HEK293 (cell line): ENCODE measurements at regions not wholly inside any gene's neighbourhood (a gene's known extent, or its start where the extent isn't known, plus 50 kb on each side); places are given as distances from the start of the nearest gene placed in this dataset.

Experiments used
- CTCF ChIA-PET: fragments of 350-600 bp; formaldehyde crosslinking; extraction: SDS; loops from one replicate; lab custom pipeline; 2021; ENCODE audit warnings: antibody characterized with exemption; lab: Yijun Ruan, JAX
- POLR2A ChIA-PET: fragments of 300-600 bp; formaldehyde crosslinking; extraction: SDS; loops from one replicate; lab custom pipeline; 2020; ENCODE audit warnings: antibody characterized with exemption, inconsistent platforms; lab: Yijun Ruan, JAX
- H3K27ac ChIP-seq: fragments of 200-500 bp; sonication (Bioruptor generic); 2 replicates; pipeline ENCODE4 v1.5.1; 2014; ENCODE audit warnings: low read depth, low read length, control low read depth, inconsistent platforms; ENCODE audit errors: extremely low read depth
- H3K36me3 ChIP-seq, 2 experiments: fragments of 200-500 bp in 1 of 2; sonication (Bioruptor generic) in 1 of 2; 1 replicate in 1 of 2; 2 replicates in 1 of 2; pipeline ENCODE4 v1.5.1; 2014 to 2017; ENCODE audit warnings: inconsistent platforms in 2 of 2, low read length in 2 of 2; ENCODE audit not compliant: control insufficient read depth in 2 of 2, insufficient read depth in 1 of 2
- H3K4me1 ChIP-seq: fragments of 200-500 bp; sonication (Bioruptor generic); 2 replicates; pipeline ENCODE4 v1.5.1; 2014; ENCODE audit warnings: mild to moderate bottlenecking, low read length, inconsistent platforms; ENCODE audit not compliant: control insufficient read depth, insufficient read depth
- H3K4me3 ChIP-seq: 2 replicates; pipeline ENCODE4 v1.5.1; 2011; ENCODE audit warnings: low read depth, mild to moderate bottlenecking, control low read depth, low read length, moderate library complexity
- H3K9me3 ChIP-seq: fragments of 200-500 bp; sonication (Bioruptor generic); 2 replicates; pipeline ENCODE4 v1.5.1; 2014; ENCODE audit warnings: low read depth, low read length, inconsistent platforms; ENCODE audit not compliant: control insufficient read depth, insufficient read depth
- BCL11A ChIP-seq: fragments of 450-650 bp; formaldehyde crosslinking; IDR thresholded peaks from 2 replicates; pipeline ENCODE4 v1.5.1; 2016; ENCODE audit warnings: low read depth, missing biosample characterization, missing genetic modification characterization
- REPIN1 ChIP-seq: fragments of 450-650 bp; formaldehyde crosslinking; IDR thresholded peaks from 2 replicates; pipeline ENCODE4 v1.5.1; 2017; ENCODE audit warnings: missing biosample characterization, missing genetic modification characterization, low read depth
- SCRT1 ChIP-seq: fragments of 450-650 bp; formaldehyde crosslinking; IDR thresholded peaks from 2 replicates; pipeline ENCODE4 v1.5.1; 2016; ENCODE audit warnings: missing biosample characterization, missing genetic modification characterization, borderline replicate concordance
- SCRT2 ChIP-seq: fragments of 450-650 bp; formaldehyde crosslinking; IDR thresholded peaks from 2 replicates; pipeline ENCODE4 v1.5.1; 2016; ENCODE audit warnings: missing biosample characterization, missing genetic modification characterization
- SP7 ChIP-seq: fragments of 450-650 bp; formaldehyde crosslinking; IDR thresholded peaks from 2 replicates; pipeline ENCODE4 v1.5.1; 2016; ENCODE audit warnings: missing biosample characterization, missing genetic modification characterization
- ZBTB1 ChIP-seq: fragments of 450-650 bp; formaldehyde crosslinking; IDR thresholded peaks from 2 replicates; pipeline ENCODE4 v1.5.1; 2016; ENCODE audit warnings: missing biosample characterization, missing genetic modification characterization
- ZBTB48 ChIP-seq: fragments of 450-650 bp; formaldehyde crosslinking; IDR thresholded peaks from 2 replicates; pipeline ENCODE4 v1.5.1; 2016; ENCODE audit warnings: missing biosample characterization, missing genetic modification characterization
- ZEB2 ChIP-seq: fragments of 450-650 bp; formaldehyde crosslinking; IDR thresholded peaks from 2 replicates; pipeline ENCODE4 v1.5.1; 2016; ENCODE audit warnings: missing biosample characterization, missing genetic modification characterization
- ZNF10 ChIP-seq: fragments of 450-650 bp; formaldehyde crosslinking; IDR thresholded peaks from 2 replicates; pipeline ENCODE4 v1.5.1; 2017; ENCODE audit warnings: missing biosample characterization, missing genetic modification characterization
- ZNF473 ChIP-seq: fragments of 450-650 bp; formaldehyde crosslinking; IDR thresholded peaks from 2 replicates; pipeline ENCODE4 v1.5.1; 2017; ENCODE audit warnings: missing biosample characterization, missing genetic modification characterization
- ZNF514 ChIP-seq: fragments of 450-650 bp; formaldehyde crosslinking; IDR thresholded peaks from 2 replicates; pipeline ENCODE4 v1.5.1; 2016; ENCODE audit warnings: missing biosample characterization, missing genetic modification characterization
- ZNF529 ChIP-seq: fragments of 450-650 bp; formaldehyde crosslinking; IDR thresholded peaks from 2 replicates; pipeline ENCODE4 v1.5.1; 2017; ENCODE audit warnings: missing genetic modification characterization, missing biosample characterization; ENCODE audit not compliant: insufficient replicate concordance
- ZNF621 ChIP-seq: fragments of 450-650 bp; formaldehyde crosslinking; IDR thresholded peaks from 2 replicates; pipeline ENCODE4 v1.5.1; 2017; ENCODE audit warnings: missing biosample characterization, missing genetic modification characterization
- ZNF623 ChIP-seq: fragments of 450-650 bp; formaldehyde crosslinking; IDR thresholded peaks from 2 replicates; pipeline ENCODE4 v1.5.1; 2016; ENCODE audit warnings: missing biosample characterization, missing genetic modification characterization
- ZNF658 ChIP-seq: fragments of 450-650 bp; formaldehyde crosslinking; IDR thresholded peaks from 2 replicates; pipeline ENCODE4; 2016; ENCODE audit warnings: missing biosample characterization, missing genetic modification characterization
- ZNF677 ChIP-seq: fragments of 450-650 bp; IDR thresholded peaks from 2 replicates; pipeline ENCODE4 v1.5.0; 2018; ENCODE audit warnings: missing biosample characterization, mild to moderate bottlenecking, missing genetic modification characterization, moderate library complexity
- ZNF792 ChIP-seq: fragments of 450-650 bp; formaldehyde crosslinking; IDR thresholded peaks from 2 replicates; pipeline ENCODE4 v1.5.1; 2016; ENCODE audit warnings: missing biosample characterization, missing genetic modification characterization
- TF ChIP-seq, protein P1 (sequence below): fragments of 450-650 bp; IDR thresholded peaks from 2 replicates; pipeline ENCODE4 v1.5.1; 2018; ENCODE audit warnings: missing biosample characterization, mild to moderate bottlenecking, missing genetic modification characterization
- TF ChIP-seq, protein P2 (sequence below): fragments of 450-650 bp; formaldehyde crosslinking; IDR thresholded peaks from 2 replicates; pipeline ENCODE4 v1.5.1; 2017; ENCODE audit warnings: missing biosample characterization, missing genetic modification characterization
- TF ChIP-seq, protein P3 (sequence below): fragments of 450-650 bp; formaldehyde crosslinking; IDR thresholded peaks from 2 replicates; pipeline ENCODE4 v1.5.1; 2017; ENCODE audit warnings: missing biosample characterization, missing genetic modification characterization

DNA sequence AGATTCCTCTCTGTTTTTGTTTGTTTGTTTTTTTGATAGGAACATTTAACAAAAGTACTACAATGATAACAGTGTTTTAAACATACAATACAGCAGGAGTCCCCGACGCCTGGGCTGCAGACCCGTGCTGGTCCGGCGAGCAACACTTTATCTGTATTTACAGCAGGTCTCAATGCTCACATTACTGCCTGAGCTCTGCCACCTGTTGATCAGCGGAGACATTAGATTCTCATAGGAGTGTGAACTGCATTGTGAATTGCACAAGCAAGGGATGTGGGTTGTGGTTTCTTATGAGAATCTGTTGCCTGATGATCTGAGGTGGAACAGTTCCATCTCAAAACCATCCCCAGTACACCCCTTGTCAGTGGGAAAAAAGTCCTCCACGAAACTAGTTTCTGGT is 1068.5 kb upstream of the CDH10 start:
- Histone ChIP-seq H3K4me3 (no peak overlapping the region), H3K9me3 (no peaks in the 10 kb centered on the region), H3K36me3 (no peaks in the 10 kb centered on the region), H3K4me1 (no peaks in the 10 kb centered on the region), H3K27ac (no peak overlapping the region)
- peak; percentile 77 for TF ChIP-seq SCRT2
- 0 out of 2 replicates have a peak, but pooled peaks have one; percentile 34 for TF ChIP-seq SCRT1 (tag by site-specific recombination)
- TF ChIP-seq ZNF10, result no peak
- no peak for TF ChIP-seq ZNF473
- no peak for TF ChIP-seq ZNF792 (tag by site-specific recombination)
- no peak for TF ChIP-seq ZNF514 (tag by site-specific recombination)
- ChIA-PET CTCF (interaction anchor here (0.7 kb wide), 1 partner anchor 27 kb away, joined by 3 read pairs; no protein-coding TSS in a partner anchor), POLR2A (no interaction called here)

DNA sequence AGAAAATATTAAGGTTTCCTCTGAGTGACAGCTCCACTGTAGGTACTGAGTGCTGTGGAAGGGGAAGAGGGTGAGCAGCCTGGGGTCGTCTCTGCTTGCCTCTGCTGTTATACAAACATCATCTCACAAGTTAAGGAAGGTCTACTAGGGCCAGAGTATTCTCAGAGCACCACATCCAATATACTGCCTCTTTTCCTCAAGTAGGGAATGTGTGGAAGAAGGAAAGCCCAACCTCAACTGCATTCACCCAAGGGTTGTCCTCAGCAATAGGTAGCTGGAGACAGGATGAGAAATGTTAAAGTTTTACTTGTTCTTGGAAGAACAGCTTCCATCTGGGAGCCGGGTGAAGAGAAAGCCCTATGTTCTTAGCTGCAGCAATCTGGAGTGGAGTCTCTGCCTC is 1062.3 kb upstream of the CDH10 start:
- CTCF ChIA-PET, result no interaction called here
- POLR2A ChIA-PET, result no interaction called here

DNA sequence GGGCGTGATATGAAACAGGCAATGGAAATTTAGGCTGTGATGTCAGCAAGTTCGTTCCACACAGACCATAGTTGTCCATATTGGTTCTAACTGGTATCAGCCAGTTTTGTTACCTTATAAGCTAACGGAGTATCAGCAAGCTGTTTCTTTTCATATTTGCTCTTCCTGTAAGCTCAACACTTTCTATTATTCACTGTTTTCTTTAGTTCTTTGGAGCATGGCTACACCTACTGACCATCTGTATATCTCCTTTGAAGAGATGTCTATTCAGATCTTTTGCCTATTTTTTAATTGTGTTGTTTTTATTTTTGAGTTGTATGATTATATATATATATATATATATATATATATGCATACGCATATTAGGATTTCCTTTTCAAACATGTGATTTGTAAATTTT is 1057.2 kb upstream of the CDH10 start:
- H3K4me1 ChIP-seq, result no peaks in the 10 kb centered on the region
- no peaks in the 10 kb centered on the region for H3K9me3 ChIP-seq
- TF ChIP-seq ZBTB48 (no peak), SP7 (no peak), ZNF529 (tag by site-specific recombination) (no peak), ZEB2 (tag by site-specific recombination) (no peak), ZNF677 (tag by site-specific recombination) (no peak), ZNF623 (tag by site-specific recombination) (no peak), BCL11A (no peak)
- TF ChIP-seq, protein P1, sequence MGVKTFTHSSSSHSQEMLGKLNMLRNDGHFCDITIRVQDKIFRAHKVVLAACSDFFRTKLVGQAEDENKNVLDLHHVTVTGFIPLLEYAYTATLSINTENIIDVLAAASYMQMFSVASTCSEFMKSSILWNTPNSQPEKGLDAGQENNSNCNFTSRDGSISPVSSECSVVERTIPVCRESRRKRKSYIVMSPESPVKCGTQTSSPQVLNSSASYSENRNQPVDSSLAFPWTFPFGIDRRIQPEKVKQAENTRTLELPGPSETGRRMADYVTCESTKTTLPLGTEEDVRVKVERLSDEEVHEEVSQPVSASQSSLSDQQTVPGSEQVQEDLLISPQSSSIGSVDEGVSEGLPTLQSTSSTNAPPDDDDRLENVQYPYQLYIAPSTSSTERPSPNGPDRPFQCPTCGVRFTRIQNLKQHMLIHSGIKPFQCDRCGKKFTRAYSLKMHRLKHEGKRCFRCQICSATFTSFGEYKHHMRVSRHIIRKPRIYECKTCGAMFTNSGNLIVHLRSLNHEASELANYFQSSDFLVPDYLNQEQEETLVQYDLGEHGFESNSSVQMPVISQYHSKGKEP (tag by site-specific recombination), result no peak
- no peaks in the 10 kb centered on the region for H3K36me3 ChIP-seq
- H3K27ac ChIP-seq, result no peak overlapping the region
- ChIA-PET POLR2A (no interaction called here), CTCF (no interaction called here)
- H3K4me3 ChIP-seq, result no peak overlapping the region

More for the DNA sequence above, 1062.3 kb upstream of the CDH10 start:
- no peak overlapping the region for H3K27ac ChIP-seq
- TF ChIP-seq ZBTB1 (tag by site-specific recombination) (no peak), ZNF792 (tag by site-specific recombination) (no peak), REPIN1 (no peak), ZNF621 (tag by site-specific recombination) (no peak), ZNF658 (tag by site-specific recombination) (no peak)
- TF ChIP-seq, protein P2, sequence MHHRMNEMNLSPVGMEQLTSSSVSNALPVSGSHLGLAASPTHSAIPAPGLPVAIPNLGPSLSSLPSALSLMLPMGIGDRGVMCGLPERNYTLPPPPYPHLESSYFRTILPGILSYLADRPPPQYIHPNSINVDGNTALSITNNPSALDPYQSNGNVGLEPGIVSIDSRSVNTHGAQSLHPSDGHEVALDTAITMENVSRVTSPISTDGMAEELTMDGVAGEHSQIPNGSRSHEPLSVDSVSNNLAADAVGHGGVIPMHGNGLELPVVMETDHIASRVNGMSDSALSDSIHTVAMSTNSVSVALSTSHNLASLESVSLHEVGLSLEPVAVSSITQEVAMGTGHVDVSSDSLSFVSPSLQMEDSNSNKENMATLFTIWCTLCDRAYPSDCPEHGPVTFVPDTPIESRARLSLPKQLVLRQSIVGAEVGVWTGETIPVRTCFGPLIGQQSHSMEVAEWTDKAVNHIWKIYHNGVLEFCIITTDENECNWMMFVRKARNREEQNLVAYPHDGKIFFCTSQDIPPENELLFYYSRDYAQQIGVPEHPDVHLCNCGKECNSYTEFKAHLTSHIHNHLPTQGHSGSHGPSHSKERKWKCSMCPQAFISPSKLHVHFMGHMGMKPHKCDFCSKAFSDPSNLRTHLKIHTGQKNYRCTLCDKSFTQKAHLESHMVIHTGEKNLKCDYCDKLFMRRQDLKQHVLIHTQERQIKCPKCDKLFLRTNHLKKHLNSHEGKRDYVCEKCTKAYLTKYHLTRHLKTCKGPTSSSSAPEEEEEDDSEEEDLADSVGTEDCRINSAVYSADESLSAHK (tag by site-specific recombination), result no peak
- TF ChIP-seq, protein P3, sequence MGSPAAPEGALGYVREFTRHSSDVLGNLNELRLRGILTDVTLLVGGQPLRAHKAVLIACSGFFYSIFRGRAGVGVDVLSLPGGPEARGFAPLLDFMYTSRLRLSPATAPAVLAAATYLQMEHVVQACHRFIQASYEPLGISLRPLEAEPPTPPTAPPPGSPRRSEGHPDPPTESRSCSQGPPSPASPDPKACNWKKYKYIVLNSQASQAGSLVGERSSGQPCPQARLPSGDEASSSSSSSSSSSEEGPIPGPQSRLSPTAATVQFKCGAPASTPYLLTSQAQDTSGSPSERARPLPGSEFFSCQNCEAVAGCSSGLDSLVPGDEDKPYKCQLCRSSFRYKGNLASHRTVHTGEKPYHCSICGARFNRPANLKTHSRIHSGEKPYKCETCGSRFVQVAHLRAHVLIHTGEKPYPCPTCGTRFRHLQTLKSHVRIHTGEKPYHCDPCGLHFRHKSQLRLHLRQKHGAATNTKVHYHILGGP (tag by site-specific recombination), result no peak
- H3K36me3 ChIP-seq, result no peaks in the 10 kb centered on the region
- no peak overlapping the region for H3K4me3 ChIP-seq
- no peaks in the 10 kb centered on the region for H3K4me1 ChIP-seq
- H3K9me3 ChIP-seq, result no peaks in the 10 kb centered on the region
